HEK293 (cell line): ENCODE measurements at regions not wholly inside any gene's neighbourhood (a gene's known extent, or its start where the extent isn't known, plus 50 kb on each side); places are given as distances from the start of the nearest gene placed in this dataset.

Source experiments
- CTCF ChIA-PET: fragments of 350-600 bp; formaldehyde crosslinking; extraction: SDS; loops from one replicate; lab custom pipeline; 2021; ENCODE audit warnings: antibody characterized with exemption; lab: Yijun Ruan, JAX
- POLR2A ChIA-PET: fragments of 300-600 bp; formaldehyde crosslinking; extraction: SDS; loops from one replicate; lab custom pipeline; 2020; ENCODE audit warnings: antibody characterized with exemption, inconsistent platforms; lab: Yijun Ruan, JAX
- H3K27ac ChIP-seq: fragments of 200-500 bp; sonication (Bioruptor generic); 2 replicates; pipeline ENCODE4 v1.5.1; 2014; ENCODE audit warnings: low read depth, low read length, control low read depth, inconsistent platforms; ENCODE audit errors: extremely low read depth
- H3K36me3 ChIP-seq, 2 experiments: fragments of 200-500 bp in 1 of 2; sonication (Bioruptor generic) in 1 of 2; 1 replicate in 1 of 2; 2 replicates in 1 of 2; pipeline ENCODE4 v1.5.1; 2014 to 2017; ENCODE audit warnings: inconsistent platforms in 2 of 2, low read length in 2 of 2; ENCODE audit not compliant: control insufficient read depth in 2 of 2, insufficient read depth in 1 of 2
- H3K4me1 ChIP-seq: fragments of 200-500 bp; sonication (Bioruptor generic); 2 replicates; pipeline ENCODE4 v1.5.1; 2014; ENCODE audit warnings: mild to moderate bottlenecking, low read length, inconsistent platforms; ENCODE audit not compliant: control insufficient read depth, insufficient read depth
- H3K4me3 ChIP-seq: 2 replicates; pipeline ENCODE4 v1.5.1; 2011; ENCODE audit warnings: low read depth, mild to moderate bottlenecking, control low read depth, low read length, moderate library complexity
- H3K9me3 ChIP-seq: fragments of 200-500 bp; sonication (Bioruptor generic); 2 replicates; pipeline ENCODE4 v1.5.1; 2014; ENCODE audit warnings: low read depth, low read length, inconsistent platforms; ENCODE audit not compliant: control insufficient read depth, insufficient read depth
- BCL11A ChIP-seq: fragments of 450-650 bp; formaldehyde crosslinking; IDR thresholded peaks from 2 replicates; pipeline ENCODE4 v1.5.1; 2016; ENCODE audit warnings: low read depth, missing biosample characterization, missing genetic modification characterization
- GFI1B ChIP-seq: fragments of 450-650 bp; formaldehyde crosslinking; IDR thresholded peaks from 2 replicates; pipeline ENCODE4 v1.5.1; 2016; ENCODE audit warnings: missing biosample characterization, missing genetic modification characterization
- KLF16 ChIP-seq: fragments of 450-650 bp; formaldehyde crosslinking; IDR thresholded peaks from 2 replicates; pipeline ENCODE4 v1.5.1; 2017; ENCODE audit warnings: missing biosample characterization, missing genetic modification characterization
- OSR2 ChIP-seq: fragments of 450-650 bp; formaldehyde crosslinking; IDR thresholded peaks from 2 replicates; pipeline ENCODE4 v1.5.1; 2016; ENCODE audit warnings: missing biosample characterization, missing genetic modification characterization
- OVOL3 ChIP-seq: fragments of 450-650 bp; formaldehyde crosslinking; IDR thresholded peaks from 2 replicates; pipeline ENCODE4 v1.5.1; 2016; ENCODE audit warnings: missing biosample characterization, missing genetic modification characterization
- PRDM1 ChIP-seq: fragments of 450-650 bp; formaldehyde crosslinking; IDR thresholded peaks from 2 replicates; pipeline ENCODE4; 2016; ENCODE audit warnings: missing biosample characterization, missing genetic modification characterization
- SP3 ChIP-seq: fragments of 450-650 bp; formaldehyde crosslinking; IDR thresholded peaks from 2 replicates; pipeline ENCODE4 v1.5.1; 2016; ENCODE audit warnings: missing biosample characterization, missing genetic modification characterization
- ZFP3 ChIP-seq: fragments of 450-650 bp; formaldehyde crosslinking; IDR thresholded peaks from 2 replicates; pipeline ENCODE4 v1.5.1; 2016; ENCODE audit warnings: low read depth, missing biosample characterization, missing genetic modification characterization
- ZFP41 ChIP-seq: fragments of 450-650 bp; formaldehyde crosslinking; IDR thresholded peaks from 2 replicates; pipeline ENCODE4 v1.5.1; 2016; ENCODE audit warnings: missing biosample characterization, missing genetic modification characterization, borderline replicate concordance
- ZNF133 ChIP-seq: fragments of 450-650 bp; formaldehyde crosslinking; IDR thresholded peaks from 2 replicates; pipeline ENCODE4 v1.5.1; 2016; ENCODE audit warnings: missing biosample characterization, missing genetic modification characterization
- ZNF23 ChIP-seq: fragments of 450-650 bp; formaldehyde crosslinking; IDR thresholded peaks from 2 replicates; pipeline ENCODE4 v1.5.1; 2016; ENCODE audit warnings: missing biosample characterization, missing genetic modification characterization, borderline replicate concordance
- ZNF366 ChIP-seq: fragments of 450-650 bp; formaldehyde crosslinking; conservative IDR thresholded peaks from 2 replicates; pipeline ENCODE4 v1.5.1; 2016; ENCODE audit warnings: missing biosample characterization, missing genetic modification characterization
- ZNF530 ChIP-seq: fragments of 450-650 bp; formaldehyde crosslinking; IDR thresholded peaks from 2 replicates; pipeline ENCODE4 v1.5.1; 2016; ENCODE audit warnings: low read depth, missing biosample characterization, missing genetic modification characterization
- TF ChIP-seq, protein P1 (sequence below): fragments of 450-650 bp; formaldehyde crosslinking; IDR thresholded peaks from 2 replicates; pipeline ENCODE4 v1.5.1; 2016; ENCODE audit warnings: missing biosample characterization, missing genetic modification characterization
- TF ChIP-seq, protein P2 (sequence below): fragments of 450-650 bp; formaldehyde crosslinking; IDR thresholded peaks from 2 replicates; pipeline ENCODE4 v1.5.1; 2017; ENCODE audit warnings: missing biosample characterization, missing genetic modification characterization
- TF ChIP-seq, protein P3 (sequence below): fragments of 450-650 bp; formaldehyde crosslinking; IDR thresholded peaks from 2 replicates; pipeline ENCODE4 v1.5.1; 2017; ENCODE audit warnings: missing biosample characterization, missing genetic modification characterization
- TF ChIP-seq, protein P4 (sequence below): fragments of 450-650 bp; formaldehyde crosslinking; IDR thresholded peaks from 2 replicates; pipeline ENCODE4 v1.5.1; 2016; ENCODE audit warnings: missing biosample characterization, missing genetic modification characterization, low read depth
- TF ChIP-seq, protein P5 (sequence below): fragments of 450-650 bp; formaldehyde crosslinking; IDR thresholded peaks from 2 replicates; pipeline ENCODE4 v1.5.1; 2016; ENCODE audit warnings: missing biosample characterization, missing genetic modification characterization
- TF ChIP-seq, protein P6 (sequence below): fragments of 450-650 bp; formaldehyde crosslinking; IDR thresholded peaks from 2 replicates; pipeline ENCODE4 v1.5.1; 2016; ENCODE audit warnings: missing biosample characterization, missing genetic modification characterization

DNA sequence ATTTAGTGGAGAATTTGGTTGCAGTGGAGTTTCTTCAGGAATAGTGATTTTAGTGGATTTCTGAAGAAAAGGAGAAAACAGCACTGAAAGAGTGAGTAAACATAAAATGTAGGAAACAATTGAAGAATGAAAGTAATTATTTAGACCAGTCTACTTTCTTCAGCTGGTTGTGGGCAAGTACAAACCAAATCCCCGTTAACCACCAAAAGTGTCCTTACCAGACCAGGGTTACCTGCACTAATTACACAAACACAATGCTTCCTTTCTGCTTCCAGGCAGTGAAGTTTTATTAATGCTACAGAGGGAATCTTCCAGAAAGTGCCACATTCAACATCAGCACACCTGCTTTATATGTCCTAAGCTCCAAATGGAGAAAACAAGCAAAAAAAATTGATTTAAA lies 248.0 kb upstream of the TBC1D5 start (continued):
- TF ChIP-seq, protein P1, sequence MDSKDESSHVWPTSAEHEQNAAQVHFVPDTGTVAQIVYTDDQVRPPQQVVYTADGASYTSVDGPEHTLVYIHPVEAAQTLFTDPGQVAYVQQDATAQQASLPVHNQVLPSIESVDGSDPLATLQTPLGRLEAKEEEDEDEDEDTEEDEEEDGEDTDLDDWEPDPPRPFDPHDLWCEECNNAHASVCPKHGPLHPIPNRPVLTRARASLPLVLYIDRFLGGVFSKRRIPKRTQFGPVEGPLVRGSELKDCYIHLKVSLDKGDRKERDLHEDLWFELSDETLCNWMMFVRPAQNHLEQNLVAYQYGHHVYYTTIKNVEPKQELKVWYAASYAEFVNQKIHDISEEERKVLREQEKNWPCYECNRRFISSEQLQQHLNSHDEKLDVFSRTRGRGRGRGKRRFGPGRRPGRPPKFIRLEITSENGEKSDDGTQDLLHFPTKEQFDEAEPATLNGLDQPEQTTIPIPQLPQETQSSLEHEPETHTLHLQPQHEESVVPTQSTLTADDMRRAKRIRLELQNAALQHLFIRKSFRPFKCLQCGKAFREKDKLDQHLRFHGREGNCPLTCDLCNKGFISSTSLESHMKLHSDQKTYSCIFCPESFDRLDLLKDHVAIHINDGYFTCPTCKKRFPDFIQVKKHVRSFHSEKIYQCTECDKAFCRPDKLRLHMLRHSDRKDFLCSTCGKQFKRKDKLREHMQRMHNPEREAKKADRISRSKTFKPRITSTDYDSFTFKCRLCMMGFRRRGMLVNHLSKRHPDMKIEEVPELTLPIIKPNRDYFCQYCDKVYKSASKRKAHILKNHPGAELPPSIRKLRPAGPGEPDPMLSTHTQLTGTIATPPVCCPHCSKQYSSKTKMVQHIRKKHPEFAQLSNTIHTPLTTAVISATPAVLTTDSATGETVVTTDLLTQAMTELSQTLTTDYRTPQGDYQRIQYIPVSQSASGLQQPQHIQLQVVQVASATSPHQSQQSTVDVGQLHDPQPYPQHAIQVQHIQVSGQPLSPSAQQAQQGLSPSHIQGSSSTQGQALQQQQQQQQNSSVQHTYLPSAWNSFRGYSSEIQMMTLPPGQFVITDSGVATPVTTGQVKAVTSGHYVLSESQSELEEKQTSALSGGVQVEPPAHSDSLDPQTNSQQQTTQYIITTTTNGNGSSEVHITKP (tag by site-specific recombination), result no peak

DNA sequence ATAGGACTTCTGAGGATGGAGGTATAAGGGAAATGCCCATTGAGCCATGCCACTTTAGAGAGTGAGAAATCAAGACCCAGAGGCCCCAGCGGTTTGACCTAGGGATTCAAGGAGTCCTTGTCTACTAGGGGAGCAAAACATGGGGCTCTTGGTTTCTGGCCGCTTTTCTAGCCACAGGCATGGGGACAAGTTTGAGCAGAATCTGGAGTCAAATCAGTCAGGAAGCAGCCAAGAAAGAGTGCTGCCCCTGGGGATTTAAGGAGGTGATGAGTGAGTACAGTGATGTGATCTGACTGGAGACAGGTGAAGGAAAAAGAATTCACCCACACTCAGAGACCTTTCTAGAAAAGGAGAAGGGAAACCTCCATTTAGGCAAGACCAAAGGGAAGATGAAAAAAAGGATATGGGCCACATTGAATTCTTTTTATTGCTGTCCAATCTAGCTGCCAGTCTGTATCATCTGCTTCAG lies 244.0 kb upstream of the TBC1D5 start:
- H3K27ac ChIP-seq, result no peak overlapping the region
- CTCF ChIA-PET, result no interaction called here
- no peak for TF ChIP-seq OVOL3 (tag by site-specific recombination)
- peak; percentile 4; the same call in 1 of the 2 replicates for TF ChIP-seq OSR2 (tag by site-specific recombination)
- H3K36me3 ChIP-seq, result no peaks in the 10 kb centered on the region
- H3K4me3 ChIP-seq, result no peak overlapping the region
- H3K9me3 ChIP-seq, result no peaks in the 10 kb centered on the region
- no peaks in the 10 kb centered on the region for H3K4me1 ChIP-seq
- POLR2A ChIA-PET, result no interaction called here

DNA sequence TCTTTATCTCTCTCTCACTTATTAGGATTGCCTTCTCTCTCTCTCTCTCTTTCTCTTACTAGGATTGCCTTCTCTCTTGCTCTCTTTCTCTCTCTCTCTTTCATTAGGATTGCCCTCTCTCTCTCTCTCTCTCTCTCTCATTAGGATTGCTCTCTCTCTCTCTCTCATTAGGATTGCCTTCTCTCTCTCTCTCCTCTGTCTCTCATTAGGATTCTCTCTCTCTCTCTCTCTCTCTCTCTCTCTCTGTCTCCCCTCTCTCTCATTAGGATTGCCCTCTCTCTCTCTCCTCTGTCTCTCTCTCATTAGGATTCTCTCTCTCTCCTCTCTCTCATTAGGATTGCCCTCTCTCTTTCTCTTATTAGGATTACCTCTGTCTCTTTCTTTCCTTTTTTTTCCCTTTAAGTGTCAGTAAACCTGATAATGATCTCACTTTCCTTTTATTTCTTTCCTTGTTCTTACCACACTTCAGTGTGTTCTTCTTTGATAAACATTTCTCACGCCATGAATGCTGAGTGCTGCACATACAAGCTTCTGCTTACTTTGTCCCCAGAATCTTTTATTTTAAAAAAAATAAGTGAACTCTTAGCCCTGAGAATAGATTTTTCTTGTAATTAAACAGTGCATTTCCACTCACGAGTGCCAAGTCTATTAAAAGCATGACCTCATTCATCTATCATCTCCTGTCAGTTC lies 243.4 kb upstream of the TBC1D5 start:
- no peaks in the 10 kb centered on the region for H3K9me3 ChIP-seq
- no peaks in the 10 kb centered on the region for H3K36me3 ChIP-seq
- CTCF ChIA-PET, result interaction anchor here (0.6 kb wide), 1 partner anchor 305 kb away, joined by 3 read pairs; no protein-coding TSS in a partner anchor
- POLR2A ChIA-PET, result no interaction called here
- H3K4me3 ChIP-seq, result no peak overlapping the region
- H3K27ac ChIP-seq, result no peak overlapping the region
- H3K4me1 ChIP-seq, result no peaks in the 10 kb centered on the region
- TF ChIP-seq GFI1B (tag by site-specific recombination) (0 out of 2 replicates have a peak, but pooled peaks have one; percentile 3), ZNF530 (tag by site-specific recombination) (no peak), SP3 (no peak), ZNF133 (tag by site-specific recombination) (0 out of 2 replicates have a peak, but pooled peaks have one; percentile 25), ZNF23 (no peak), ZFP41 (tag by site-specific recombination) (no peak), OVOL3 (tag by site-specific recombination) (no peak), KLF16 (0 out of 2 replicates have a peak, but pooled peaks have one; percentile 51), ZNF366 (tag by site-specific recombination) (peak; percentile 32; the same call in 1 of the 2 replicates), ZFP3 (tag by site-specific recombination) (no peak), PRDM1 (tag by site-specific recombination) (peak; percentile 40; the same call in 1 of the 2 replicates), BCL11A (tag by site-specific recombination) (no peak), OSR2 (tag by site-specific recombination) (0 out of 2 replicates have a peak, but pooled peaks have one; percentile 5)
- TF ChIP-seq, protein P2, sequence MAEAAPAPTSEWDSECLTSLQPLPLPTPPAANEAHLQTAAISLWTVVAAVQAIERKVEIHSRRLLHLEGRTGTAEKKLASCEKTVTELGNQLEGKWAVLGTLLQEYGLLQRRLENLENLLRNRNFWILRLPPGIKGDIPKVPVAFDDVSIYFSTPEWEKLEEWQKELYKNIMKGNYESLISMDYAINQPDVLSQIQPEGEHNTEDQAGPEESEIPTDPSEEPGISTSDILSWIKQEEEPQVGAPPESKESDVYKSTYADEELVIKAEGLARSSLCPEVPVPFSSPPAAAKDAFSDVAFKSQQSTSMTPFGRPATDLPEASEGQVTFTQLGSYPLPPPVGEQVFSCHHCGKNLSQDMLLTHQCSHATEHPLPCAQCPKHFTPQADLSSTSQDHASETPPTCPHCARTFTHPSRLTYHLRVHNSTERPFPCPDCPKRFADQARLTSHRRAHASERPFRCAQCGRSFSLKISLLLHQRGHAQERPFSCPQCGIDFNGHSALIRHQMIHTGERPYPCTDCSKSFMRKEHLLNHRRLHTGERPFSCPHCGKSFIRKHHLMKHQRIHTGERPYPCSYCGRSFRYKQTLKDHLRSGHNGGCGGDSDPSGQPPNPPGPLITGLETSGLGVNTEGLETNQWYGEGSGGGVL (tag by site-specific recombination), result peak; percentile 38; the same call in 1 of the 2 replicates
- TF ChIP-seq, protein P3, sequence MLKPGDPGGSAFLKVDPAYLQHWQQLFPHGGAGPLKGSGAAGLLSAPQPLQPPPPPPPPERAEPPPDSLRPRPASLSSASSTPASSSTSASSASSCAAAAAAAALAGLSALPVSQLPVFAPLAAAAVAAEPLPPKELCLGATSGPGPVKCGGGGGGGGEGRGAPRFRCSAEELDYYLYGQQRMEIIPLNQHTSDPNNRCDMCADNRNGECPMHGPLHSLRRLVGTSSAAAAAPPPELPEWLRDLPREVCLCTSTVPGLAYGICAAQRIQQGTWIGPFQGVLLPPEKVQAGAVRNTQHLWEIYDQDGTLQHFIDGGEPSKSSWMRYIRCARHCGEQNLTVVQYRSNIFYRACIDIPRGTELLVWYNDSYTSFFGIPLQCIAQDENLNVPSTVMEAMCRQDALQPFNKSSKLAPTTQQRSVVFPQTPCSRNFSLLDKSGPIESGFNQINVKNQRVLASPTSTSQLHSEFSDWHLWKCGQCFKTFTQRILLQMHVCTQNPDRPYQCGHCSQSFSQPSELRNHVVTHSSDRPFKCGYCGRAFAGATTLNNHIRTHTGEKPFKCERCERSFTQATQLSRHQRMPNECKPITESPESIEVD, result peak; percentile 64; the same call in 1 of the 2 replicates
- TF ChIP-seq, protein P4, sequence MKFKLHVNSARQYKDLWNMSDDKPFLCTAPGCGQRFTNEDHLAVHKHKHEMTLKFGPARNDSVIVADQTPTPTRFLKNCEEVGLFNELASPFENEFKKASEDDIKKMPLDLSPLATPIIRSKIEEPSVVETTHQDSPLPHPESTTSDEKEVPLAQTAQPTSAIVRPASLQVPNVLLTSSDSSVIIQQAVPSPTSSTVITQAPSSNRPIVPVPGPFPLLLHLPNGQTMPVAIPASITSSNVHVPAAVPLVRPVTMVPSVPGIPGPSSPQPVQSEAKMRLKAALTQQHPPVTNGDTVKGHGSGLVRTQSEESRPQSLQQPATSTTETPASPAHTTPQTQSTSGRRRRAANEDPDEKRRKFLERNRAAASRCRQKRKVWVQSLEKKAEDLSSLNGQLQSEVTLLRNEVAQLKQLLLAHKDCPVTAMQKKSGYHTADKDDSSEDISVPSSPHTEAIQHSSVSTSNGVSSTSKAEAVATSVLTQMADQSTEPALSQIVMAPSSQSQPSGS (tag by site-specific recombination), result peak; percentile 77
- TF ChIP-seq, protein P5, sequence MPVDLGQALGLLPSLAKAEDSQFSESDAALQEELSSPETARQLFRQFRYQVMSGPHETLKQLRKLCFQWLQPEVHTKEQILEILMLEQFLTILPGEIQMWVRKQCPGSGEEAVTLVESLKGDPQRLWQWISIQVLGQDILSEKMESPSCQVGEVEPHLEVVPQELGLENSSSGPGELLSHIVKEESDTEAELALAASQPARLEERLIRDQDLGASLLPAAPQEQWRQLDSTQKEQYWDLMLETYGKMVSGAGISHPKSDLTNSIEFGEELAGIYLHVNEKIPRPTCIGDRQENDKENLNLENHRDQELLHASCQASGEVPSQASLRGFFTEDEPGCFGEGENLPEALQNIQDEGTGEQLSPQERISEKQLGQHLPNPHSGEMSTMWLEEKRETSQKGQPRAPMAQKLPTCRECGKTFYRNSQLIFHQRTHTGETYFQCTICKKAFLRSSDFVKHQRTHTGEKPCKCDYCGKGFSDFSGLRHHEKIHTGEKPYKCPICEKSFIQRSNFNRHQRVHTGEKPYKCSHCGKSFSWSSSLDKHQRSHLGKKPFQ (tag by site-specific recombination), result no peak
- TF ChIP-seq, protein P6, sequence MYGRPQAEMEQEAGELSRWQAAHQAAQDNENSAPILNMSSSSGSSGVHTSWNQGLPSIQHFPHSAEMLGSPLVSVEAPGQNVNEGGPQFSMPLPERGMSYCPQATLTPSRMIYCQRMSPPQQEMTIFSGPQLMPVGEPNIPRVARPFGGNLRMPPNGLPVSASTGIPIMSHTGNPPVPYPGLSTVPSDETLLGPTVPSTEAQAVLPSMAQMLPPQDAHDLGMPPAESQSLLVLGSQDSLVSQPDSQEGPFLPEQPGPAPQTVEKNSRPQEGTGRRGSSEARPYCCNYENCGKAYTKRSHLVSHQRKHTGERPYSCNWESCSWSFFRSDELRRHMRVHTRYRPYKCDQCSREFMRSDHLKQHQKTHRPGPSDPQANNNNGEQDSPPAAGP (tag by site-specific recombination), result no peak
